Activated naive CD4-positive, alpha-beta T cell treated with anti-CD3 and anti-CD28 coated beads, Interleukin-2, amount 50 U/mL, for 16 hours (primary cell): ENCODE measurements at regions not wholly inside any gene's neighbourhood (a gene's known extent, or its start where the extent isn't known, plus 50 kb on each side); places are given as distances from the start of the nearest gene placed in this dataset.

Source experiments
- DNase-seq: peaks from one replicate; pipeline ENCODE4 v3.0.0-alpha.2; 2020

DNA sequence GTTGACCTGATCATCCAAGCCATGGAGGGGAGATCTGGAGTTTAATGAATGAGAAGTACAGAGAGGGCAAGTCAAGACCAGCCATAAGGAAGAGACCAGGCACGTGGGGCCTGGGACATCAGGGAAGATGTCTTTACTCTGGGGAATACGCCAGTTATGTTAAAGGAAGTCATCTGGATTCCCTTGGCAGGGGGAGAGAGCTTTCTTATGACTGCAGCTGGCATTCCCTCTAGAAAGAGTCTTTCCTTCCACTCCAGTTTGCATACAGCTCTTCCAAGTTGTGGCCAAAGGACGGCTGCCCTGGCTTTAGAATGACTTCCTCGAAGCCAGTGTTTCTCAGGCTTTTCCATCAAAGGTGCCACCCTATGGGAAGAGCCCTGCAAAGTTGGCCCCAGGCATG, 93.6 kb upstream of the AGBL1 start:
- no peak for DNase-seq

DNA sequence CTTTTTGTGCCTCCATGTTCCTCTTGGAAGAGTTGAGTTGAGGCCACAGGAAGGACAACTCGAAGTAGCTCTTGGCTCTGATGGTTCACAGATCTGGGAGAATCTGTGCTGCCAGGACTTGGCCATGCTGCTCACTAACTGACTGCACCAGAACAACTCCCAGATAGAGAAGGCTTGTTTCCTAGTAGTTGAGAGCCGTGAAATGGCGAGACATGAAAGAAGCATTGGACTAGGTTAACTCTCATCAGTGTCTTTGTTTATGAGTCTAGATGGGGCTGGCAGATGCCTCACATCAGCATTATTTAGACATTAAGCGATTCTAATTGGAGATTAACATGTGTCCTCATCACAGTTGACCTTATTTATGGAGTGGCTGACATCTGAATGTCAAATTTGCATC, 92.9 kb upstream of the AGBL1 start:
- no peak for DNase-seq

DNA sequence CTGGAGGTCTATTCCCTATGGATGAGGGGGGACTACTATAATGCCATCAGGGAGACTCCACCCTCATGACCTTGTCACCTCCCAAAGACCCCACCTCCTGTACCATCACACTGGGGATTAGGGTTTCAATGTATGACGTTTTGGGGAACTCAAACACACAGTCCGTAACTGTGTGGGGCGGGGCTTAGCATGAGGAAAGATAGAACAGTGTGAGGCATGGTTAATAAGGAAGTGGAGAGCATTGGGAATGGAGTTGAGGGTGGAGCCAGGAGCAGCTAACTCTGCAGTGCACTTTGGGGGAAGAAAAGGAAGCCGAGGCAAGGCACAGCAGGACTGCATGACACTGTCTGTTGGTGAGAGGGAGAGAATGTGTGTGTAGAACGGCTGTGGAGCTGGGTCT, 90.9 kb upstream of the AGBL1 start:
- DNase-seq = no peak

DNA sequence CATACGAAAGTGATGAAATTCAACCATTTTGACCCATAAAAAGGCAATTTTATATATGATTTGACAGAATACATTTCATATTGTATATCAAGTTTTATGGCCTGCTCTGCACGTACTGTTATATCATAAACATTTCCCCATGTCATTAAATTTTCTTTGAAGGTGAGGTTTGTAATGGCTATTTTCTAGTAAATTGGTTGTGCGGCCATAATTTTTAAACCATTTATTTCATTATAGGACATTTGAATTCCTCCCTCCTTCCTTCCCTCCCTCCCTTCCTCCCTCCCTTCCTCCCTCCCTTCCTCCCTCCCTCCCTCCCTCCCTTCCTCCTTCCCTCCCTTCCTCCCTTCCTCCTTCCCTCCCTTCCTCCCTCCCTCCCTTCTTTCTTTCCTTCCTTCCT, 87.4 kb upstream of the AGBL1 start:
- no peak for DNase-seq

DNA sequence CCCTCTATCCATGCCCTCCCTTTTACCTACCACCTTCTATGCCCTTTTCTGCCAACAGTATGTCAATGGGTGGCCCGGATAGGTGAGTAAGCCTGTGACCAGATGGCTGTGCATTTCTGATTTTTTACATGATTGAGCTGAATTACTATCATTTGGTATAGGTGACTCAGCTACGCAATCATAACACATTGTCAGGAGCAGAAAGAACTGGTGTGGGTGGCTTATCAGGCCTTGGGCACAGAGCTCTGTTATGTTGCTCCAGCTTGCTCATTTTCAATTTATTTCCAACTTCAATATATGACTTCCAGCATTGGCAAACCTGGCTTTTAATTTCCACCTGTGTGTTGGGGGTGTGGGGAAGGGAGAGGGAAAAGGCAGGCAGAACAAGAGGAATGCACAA, 86.6 kb upstream of the AGBL1 start:
- no peak for DNase-seq

DNA sequence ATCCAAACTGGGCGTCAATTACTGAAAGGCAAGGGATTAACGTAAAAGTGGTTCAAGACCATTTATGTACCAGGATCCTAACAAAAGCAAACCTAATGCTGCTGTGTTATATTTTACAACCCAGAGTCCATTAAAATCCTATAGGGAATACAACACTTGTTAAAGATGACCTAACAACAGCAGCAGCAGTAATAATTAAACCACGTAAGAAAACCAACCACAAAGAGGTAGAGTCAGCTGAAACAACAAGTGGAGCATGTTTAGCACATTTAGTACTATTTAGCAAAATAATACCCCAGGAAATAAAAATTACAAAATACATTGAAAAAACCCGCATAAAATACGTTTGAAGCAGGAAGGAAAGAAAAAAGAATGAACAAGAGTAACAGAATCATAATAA, 82.1 kb upstream of the AGBL1 start:
- no peak for DNase-seq

DNA sequence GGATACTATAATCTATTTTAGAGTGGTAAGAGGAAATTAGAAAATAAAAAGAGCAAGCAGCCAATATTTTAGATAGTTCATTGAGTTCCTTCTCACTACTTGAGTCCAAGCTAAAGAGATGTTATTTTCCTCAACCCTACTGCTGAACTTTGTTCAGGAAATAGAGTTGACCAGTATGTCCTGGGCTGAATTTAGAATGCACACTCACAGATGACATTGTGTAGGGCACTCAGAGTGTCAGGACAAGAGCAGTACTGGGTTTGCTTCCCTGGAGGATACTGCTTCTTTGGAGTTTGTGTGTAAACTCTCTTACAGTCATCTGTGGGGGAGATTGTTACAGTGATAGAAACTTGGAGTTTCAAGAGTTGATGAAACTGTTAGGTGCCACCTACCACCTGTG, 80.0 kb upstream of the AGBL1 start:
- no peak for DNase-seq

DNA sequence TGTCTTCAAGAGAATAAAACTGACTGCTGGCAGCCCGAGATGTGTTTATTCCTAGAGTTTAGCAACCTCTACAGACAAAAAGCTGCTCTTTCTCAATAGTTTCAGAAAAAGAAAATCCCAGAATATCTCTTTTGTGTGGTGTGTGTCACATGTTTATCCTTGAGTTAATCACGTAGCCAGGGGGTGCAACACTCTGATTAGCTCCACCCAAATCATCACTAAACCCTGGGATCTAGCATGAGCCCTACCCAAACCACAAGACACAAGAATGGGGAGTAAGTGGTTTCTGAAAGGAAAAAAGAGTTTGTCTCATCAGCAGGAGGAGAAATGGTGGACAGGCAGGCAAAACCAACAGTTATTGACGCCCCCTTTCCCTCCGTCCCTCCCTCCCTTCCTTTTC, 78.5 kb upstream of the AGBL1 start:
- DNase-seq = no peak

DNA sequence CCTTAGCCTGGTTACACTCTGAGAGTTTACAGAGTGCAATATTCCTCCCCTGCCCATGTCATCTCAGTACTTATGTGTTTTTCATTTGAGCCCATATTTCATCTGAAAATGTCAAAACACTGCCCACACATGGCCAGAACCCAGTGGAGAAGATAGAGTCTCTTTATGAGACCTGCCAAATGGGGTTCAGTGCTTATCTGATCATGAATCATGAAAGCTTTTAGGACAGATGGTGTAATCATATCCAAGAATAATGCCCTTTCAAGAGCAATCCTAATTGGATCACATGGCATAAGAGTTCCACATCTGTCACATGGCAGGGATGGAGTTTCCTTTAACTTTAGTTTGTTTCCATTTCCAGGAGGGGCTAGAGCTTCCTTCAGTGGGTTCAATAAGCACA, 77.2 kb upstream of the AGBL1 start:
- DNase-seq = no peak

DNA sequence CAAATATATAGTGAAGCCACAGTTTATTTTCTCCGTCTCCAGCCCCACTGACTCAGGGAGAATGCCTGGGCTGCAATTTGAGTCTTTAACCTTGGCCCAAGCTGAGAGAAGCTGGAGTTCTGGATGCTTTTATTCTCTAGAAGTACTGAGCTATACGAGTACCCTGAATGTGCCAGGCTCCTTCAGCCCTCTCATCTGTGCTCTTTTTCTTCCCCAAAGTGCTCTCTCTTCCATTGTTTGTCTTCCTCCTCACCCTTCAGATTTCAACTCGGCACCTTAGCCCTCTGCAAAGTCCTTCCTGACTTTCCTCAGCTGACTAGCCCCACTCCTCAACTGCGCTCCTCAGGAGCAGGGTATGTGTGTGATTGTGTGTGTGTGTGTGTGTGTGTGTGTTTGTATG, 75.6 kb upstream of the AGBL1 start:
- DNase-seq = no peak

DNA sequence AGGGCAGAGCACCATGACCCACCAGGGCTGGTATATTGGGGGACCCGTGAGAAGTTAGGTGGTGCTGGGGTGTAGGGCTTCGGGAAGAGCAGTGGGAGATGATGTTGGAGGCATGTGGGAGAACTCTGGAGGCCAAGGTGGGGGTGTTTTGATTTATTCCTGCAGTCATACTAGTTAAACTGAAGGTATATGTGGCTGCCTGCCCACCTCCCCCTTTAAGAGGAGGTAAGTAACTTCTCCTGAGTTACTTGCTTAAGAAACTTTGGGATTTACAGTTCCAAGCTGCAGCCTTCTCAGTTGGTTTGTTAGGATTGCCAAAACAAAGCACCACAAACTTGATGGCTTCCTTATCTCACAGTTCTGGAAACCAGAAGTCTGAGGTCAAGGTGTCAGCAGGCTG, 73.1 kb upstream of the AGBL1 start:
- DNase-seq = no peak

DNA sequence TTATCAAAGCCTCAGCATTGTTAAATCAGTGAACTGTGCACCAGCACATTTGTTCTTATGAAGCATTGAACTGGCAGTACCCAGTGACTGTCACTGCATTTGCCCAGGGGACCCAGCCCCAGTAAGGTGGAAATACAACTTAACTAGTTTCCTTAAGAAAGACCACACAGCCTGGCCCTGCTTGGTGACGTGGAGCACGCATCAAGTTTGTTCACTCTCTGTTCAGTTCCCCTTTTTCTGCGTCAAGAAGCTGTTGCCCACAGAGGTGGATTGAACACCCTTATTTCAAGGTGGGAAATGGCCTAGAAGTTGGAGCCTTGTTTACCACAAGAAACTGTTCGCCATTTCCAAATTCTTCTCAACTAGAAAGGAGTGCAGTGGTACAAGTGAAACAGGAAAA, 69.9 kb upstream of the AGBL1 start:
- DNase-seq = no peak

DNA sequence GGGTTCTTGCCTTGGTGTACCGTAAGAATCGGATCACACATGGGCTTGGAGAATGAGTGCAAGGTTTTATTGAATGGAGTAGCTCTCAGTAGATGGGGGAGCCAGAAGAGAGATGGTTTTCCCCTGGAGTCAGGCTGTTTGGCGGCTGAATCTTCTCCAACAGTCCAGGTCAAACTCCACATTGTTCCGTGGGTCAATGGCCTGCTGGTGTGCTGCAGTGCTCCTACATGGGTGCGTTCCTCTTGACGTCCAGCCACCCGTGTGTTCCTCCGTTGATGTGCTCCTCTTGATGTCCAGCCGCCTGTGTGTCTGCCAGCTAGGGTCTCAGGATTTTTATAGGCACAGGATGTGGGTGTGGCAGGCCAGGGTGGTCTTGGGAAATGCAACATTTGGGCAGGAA, 69.3 kb upstream of the AGBL1 start:
- DNase-seq = no peak

DNA sequence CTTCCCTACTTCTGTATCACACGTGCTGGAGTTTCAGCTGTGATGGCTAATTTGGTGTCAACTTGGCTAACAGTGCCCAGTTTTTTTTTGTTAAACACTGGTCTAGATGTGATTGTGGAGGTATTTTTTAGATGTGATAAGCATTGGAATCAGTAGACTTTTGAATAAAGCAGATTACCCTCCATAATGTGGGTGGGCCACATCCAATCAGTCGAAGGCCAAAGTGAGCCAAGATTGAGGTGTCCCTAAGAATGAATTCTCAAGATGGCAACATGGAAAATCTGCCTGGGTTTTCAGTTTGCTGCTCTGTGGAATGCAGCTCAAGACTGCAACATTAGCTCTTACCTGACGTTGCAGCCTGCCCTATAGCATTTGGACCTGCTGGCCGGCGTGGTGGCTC, 68.8 kb upstream of the AGBL1 start:
- no peak for DNase-seq

DNA sequence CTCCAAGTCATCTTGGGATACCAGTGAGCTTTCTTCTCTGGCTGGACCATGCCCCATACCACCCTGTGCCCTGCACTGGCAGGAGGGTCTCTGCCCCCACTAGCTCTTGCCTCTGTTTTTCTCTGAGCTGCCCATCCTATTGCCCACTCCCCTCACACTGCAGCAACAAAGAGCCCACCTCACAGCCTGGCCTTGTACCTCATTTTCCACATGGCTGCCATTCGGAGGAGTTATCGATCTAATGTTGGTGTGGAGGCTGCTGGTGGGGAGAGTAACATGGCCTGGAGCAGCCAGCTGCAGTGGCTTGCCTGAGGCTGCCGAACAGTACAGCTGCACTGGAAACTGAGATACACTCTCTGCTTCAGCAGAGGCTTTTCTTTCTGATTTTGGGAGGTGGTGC, 65.7 kb upstream of the AGBL1 start:
- no peak for DNase-seq

DNA sequence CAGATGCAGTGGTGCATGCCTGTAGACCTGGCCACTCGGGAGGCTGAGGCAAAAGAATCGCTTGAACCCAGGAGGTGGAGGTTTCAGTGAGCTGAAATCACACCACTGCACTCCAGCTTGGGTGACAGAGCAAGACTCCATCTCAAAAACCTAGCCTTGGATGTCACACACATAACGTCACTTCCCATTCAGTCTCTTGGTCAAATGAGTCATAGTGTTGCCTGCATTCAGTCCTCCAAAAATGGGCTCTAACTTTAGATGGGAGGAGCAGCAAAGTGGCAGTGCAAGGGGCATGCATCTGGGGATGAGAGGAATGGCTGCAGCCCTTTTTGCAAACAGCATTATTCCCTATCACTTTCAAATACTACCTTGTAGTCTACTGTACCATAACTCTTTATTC, 62.9 kb upstream of the AGBL1 start:
- no peak for DNase-seq

DNA sequence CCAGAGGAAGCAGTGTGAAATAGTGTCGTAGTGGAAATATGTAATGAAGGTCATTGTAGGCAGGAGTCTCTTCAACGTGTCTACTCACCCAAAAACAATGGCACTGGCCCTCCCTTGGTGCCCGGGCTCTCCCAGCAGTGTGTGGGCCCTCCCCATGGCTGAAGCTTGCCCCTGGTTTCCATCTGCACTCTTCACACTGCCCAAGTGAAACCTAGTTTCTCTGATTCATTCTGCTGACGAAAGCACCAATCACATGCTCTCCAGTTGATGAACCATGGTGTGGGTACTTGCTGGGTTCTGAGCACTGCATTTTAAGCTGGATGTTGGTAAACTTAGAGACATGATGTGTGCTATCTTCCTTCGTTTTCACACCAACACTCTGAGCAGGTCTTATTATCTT, 61.0 kb upstream of the AGBL1 start:
- no peak for DNase-seq

DNA sequence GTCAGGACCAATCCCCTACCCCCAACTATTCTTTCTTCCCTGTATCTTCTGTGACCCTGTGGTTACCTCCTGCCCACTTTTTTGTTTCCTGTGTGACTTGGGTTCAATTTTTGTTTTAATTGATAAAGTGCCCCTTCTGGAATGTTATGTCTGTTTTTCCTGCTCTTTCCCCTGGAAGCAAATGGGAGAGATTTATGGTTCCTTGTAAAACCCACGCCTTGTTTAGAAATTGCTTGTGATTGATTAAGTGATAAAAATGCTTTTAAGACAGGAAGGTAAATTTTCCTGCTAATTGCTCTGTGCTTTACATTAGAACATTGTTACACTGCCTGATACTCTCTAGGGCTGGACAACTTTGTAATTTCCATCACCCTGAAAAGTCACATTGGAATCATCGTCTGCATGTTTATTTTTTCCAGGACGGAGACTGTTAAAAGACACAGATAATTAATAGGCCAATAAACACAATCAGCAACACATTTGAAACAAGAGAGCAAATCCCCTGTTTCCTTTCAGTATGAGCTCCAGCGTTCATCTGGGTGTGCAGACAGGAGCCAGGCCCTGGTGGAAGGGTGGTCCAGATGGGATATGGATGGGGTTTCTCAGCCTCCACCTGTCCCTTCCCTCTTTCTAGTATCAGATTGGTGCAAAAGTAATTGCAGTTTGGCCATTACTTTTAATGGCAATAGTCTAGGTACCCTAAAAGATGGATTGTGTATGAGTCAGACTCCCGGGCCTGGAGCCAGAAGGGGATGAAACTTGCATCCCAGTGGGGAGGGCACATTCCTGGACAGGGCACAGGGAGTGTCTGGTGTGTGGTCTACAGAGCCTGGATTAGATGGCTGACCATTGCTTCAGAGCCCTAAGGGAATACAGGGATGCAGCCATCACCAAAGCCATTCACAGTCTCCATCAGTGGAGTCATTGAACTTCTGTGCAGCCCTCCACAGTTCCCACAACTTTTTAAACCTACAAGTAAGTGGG, 58.1 kb upstream of the AGBL1 start:
- DNase-seq = no peak

DNA sequence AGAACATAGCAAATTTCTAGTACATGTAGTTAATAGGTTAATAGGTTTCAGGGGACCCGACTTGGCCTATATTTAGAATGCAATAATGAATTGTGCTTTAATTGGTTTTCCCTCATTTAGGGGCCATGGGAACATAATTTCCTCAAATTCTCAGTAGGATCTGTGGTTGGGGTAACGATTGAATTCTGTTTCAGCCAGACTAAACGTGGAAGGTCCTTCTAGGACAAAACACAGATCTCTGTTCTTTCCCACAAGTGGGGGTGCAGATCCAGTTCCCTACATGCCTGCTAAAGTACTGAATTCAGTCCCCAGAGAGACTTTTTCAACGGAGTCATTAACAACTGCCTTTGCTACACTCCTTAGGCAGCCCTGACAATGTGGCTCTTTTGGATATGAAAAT, 50.7 kb upstream of the AGBL1 start:
- DNase-seq = no peak
